GM04504 (cell line): ENCODE measurements at regions not wholly inside any gene's neighbourhood (a gene's known extent, or its start where the extent isn't known, plus 50 kb on each side); places are given as distances from the start of the nearest gene placed in this dataset.
A peak's percentile ranks its signal among the peaks of the same experiment; 100 is the strongest.
"Not testable (repeated sequence)": the region's sequence is repeated elsewhere in the genome, so short reads cannot be mapped to it uniquely, and the experiment has no call there.

Source experiments
- DNase-seq: peaks from one replicate; pipeline ENCODE4 v3.0.0-alpha.2; 2012; ENCODE audit warnings: low read depth

DNA sequence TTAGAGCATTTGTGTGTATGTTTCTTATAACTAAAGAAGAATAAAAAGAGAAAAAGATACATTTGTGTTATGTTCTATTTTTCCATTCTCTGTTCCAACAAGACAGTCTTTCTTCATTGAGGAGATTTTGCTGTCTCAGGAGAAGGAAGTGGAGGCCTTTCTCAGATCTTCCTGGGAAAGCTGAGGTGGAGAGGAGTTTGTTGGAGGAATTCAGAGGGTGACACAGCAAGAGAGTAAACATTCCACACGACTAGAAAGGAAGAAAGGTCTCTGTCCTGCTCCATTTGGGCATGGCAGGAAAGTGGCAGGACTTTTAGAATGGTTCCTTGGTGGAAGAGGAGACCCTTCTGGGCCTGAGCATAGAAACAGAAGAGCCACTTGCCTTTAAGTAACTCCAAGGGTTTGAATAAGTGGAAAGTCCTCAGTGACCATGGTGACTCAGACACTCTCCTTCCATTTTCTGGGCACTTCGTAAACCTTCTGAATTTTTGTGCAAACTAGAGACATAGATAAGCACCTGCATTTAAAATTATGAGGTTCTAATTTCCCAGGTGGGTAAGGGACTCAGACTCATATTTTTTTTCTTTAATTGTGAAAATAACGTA lies 52.3 kb upstream of the COL5A2 start:
- DNase-seq, result no peak

DNA sequence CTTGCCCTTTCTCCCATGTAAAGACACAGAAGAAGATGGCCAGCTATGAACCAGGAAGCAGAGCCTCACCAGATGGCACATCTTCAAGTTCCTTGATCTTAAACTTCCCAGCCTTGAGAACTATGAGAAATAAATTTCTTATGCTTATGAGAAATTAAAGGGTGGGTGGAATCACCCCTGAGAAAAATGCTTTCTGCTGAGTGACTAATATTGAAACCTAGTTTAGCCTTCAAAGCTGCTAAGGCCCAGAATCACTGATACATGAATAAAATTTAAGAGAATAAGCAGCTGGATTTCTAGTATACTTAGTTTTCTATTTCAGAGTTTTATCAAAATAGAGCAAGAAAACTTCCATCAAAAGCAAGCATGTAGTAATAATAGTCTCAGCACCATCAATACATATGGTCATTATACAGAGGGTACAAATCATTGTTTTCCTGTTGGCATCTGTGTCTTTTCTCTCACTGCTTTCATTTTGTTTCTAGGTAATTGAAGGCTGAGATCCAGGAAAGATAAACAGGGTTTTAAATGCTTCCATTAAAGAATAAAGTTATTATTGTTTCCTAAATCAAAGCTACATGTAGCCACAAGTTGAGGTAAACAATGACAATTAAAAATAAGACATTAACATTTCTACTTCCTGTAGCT lies 53.3 kb upstream of the COL5A2 start:
- DNase-seq, result no peak

DNA sequence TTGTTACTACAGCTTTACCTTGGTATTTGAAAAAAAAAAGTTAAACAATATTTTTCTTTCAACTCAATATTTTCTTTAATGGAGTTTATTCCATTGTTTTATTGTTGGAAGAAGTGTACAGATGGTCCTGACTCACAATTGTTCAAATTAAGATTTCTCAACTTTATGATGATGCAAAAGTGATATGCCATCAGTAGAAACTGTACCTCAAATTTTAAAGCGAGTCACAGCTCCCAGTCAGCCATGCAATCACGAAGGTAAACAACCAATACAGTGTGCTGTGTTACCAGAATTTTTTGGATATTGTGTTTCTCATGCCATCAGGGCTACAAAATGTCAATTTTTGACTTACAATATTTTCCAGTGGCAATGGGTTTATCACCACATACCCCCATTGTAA lies 54.0 kb upstream of the COL5A2 start:
- DNase-seq, result no peak

DNA sequence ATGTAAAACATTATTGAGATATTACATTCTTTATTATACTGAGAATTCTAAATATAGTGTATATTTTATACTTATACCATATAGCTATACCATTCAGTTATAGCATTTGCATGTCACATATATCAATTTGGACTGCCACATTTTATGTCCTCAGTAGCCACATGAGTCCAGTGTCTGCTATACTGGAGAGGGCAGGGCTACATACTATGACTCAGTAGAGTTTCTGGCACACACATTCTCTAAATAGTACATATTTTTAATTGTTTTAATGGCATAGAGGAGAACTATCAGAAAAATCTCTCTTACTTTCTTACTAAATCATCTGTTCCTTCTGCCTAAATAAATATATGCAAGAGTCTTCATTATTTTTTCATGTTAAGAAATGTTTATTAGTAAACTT lies 55.4 kb upstream of the COL5A2 start:
- no peak for DNase-seq

DNA sequence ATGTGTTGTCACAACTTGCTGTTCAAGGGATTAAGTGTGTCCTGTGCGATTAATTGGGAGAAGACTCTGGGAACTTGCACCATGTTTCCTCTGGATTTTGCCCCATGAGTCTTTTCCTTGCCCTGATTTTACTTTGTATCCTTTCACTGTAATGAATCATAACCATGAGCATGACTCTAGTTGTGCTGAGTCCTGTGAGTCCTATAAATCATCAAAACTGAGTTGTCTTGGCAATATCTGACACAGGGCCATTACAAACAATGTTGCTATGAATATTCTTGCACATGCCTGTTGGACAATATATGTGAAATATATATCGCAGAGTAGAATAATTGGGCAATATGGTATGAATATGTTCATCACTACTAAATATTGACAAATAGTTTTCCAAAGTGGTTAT lies 56.5 kb upstream of the COL5A2 start:
- DNase-seq, result no peak

DNA sequence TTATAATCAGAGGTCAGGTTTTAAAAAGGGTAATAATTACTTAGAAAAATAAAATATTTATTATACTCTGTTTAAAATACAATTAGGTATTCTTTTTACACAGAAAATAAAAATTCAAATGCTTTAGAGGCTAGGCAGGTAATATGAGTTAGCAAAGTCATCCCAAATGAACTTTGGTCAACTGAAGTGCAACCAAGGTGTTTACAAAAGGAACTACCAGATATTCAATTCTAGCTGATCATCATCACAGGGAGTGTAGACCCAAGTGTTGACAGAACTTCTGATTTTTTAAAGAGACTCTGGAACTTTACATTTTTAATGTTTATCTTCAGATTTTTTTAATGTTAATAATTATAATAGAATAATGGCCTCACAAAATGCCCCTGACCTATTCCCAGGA lies 59.3 kb upstream of the COL5A2 start:
- no peak for DNase-seq

DNA sequence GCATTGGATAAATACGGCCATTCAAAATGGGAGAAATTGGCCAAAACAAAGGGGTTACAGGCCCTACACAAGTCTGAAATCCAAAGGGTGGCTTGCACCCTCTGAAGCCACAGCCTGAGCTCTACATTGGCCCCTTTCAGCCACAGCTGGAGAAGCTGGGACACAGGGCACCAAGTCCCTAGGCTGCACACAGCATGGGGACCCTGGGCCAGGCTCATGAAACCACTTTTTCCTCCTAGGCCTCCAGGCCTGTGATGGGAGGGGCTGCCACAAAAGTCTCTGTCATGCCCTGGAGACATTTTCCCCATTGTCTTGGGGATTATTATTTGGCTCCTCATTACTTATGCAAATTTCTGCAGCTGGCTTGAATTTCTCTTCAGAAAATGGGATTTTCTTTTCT lies 64.3 kb upstream of the COL5A2 start:
- DNase-seq, result not testable (repeated sequence)

DNA sequence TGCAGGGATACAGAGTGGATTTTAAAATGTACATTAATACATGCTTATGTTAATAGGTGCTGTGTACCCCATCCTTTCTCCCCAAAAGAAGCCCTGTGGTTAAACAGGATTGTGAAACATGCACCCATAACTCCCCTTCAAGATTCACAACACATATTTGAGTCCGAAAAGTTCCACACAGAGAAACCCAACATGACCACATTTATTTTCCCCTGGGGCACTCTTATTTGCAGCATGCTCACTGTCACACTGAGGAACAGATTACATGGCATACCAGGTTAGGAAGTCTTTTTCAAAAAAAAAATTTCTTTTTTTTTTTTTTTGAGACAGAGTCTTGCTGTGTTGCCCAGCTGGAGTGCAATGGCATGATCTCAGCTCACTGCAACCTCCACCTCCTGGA lies 67.7 kb upstream of the COL5A2 start:
- no peak for DNase-seq

DNA sequence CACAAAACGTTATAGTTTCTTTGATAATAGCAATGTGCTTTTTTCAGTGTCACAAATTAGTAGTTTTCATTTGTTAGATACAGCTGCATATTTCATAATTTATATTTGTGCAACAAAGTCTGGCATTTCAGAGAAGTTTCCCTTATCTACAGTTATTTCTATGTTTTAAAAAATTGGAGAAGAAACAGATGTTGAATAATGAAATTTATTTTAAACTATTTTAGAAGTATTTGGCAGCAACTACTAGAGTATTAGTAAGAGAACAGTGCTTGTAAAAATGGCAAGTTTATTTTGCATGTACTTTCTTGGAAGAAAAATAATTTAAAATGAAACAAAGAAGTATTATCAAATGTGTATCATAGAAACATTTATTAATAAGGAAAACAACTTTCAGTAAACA lies 68.6 kb upstream of the COL5A2 start:
- DNase-seq, result no peak

DNA sequence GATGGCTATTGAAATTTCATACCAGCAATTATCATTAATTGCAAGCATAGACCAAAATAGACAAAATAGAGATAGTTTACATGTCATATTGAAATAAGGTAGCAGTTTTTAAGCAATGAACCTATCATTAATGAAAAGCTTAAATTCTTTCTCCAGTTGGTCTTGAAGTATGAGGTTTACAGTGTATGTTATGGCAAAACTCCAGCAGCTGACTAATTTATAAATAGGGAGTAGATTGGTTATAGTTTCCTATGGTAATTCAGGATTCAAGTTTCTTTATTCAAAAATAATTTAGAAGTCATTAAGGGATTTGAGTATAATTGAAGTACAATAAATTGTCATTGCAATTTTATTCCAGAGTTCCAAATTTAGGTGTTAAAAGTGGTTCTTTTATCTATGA lies 69.6 kb upstream of the COL5A2 start:
- no peak for DNase-seq

DNA sequence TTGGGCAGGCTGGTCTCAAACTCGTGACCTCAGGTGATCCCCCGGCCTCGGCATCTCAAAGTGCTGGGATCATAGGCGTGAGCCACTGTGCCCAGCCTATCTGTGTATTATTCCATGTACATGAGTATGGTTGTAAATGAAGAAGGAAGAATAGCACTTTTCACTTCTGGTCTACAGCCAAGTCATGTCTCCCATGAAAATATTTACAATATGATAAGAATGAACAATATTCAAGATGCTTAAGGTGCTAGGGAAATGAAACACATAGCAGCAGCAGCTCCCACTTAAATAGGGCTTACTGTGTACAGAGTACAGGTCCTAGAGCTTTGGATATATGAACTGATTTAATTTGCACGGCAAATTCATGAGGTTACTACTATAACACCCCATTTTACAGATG lies 70.3 kb upstream of the COL5A2 start:
- DNase-seq, result no peak

DNA sequence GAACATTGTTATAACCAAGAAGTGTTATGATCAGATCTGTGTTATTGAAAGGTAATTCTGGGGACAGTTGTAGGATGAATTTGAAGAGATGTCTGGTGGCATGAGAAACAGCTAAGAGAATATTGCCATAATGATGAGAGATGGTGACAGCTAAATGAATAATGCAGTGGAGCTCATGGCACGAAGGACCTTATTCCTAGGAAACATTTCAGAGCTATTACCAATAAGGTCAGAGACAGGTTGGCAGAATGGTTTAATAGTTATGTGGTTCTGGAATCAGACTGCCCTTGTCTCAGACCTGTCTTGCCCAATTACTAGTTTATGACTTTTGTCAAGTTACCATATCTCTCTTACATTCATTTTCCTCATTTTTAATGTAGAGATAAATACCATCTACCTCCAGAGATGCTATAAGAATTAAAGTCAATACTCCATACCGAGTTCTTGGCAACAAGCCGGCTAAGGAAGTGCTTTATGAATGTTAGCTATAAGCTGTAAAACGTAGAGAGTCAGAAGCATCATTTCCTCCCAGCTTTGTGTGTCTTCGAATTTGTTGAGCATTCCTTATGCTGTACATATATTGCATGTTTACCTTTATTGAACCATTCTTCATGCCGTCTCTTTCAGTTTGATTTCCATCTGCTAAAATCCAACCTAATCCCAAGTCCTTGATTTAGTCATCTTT lies 73.6 kb upstream of the COL5A2 start:
- no peak for DNase-seq

DNA sequence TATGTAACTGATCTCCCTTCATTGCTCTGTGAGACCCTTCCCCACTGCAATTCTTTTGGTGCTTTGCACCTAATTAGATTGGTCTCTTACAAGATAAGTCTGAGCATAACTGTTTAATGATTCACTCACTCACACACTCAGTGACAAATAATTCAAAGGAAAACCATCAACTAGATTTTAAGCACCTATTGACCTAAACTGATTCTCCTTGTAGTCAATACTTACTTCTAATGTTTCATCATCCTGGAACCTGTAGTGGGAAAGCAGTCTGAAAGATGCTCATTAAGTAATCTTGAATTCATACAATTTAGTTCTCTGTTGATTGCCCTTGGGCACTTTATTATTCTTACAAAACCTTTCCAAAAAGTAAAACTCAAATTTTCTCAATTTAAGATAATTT lies 74.3 kb upstream of the COL5A2 start:
- no peak for DNase-seq

DNA sequence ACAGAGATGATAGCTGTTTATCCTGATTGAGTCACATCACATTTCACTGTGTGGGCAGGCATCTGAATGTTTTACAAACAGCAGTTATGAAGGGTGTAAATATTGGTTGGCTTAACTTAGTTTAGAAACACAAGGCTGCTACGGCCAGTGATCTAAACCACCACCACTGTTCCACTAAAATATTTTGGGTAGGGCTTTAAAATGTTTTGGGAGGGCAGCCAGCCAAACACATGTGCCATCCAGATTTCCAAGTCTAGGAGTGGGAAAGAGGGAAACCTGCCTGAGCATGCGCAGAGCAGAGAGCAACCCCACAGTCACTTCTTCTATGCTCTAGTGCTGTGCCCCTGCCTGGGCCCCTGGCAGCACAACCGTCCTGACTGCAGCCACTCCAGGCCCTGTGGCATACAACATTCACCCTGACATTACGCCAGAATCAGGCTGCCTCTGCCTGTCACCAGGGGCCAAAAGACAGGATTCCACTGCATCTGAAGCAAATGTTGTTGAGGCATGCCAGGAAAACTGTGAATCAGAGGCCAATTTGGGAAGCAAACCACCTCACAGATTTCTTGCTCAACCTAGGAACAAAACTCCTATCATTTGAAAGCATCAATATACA lies 74.8 kb upstream of the COL5A2 start:
- peak; percentile 85 for DNase-seq

DNA sequence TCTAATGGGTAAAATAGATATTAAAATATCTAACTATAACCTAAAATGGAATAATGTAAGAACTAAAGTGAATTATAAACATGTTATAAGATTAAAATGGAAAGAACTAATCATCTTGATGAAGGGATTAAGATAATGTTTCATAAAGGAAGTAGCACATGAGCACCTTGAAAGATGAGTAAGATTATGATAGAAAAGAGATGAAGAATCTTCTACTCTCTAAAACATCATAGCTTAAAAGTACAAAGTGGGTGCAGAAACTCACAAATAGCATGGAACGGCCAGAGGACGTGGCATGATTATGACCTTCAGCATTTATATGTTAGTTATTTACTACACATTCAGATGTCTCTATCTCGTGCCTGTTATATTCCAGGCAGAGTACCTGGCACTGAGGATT lies 76.2 kb upstream of the COL5A2 start:
- no peak for DNase-seq

DNA sequence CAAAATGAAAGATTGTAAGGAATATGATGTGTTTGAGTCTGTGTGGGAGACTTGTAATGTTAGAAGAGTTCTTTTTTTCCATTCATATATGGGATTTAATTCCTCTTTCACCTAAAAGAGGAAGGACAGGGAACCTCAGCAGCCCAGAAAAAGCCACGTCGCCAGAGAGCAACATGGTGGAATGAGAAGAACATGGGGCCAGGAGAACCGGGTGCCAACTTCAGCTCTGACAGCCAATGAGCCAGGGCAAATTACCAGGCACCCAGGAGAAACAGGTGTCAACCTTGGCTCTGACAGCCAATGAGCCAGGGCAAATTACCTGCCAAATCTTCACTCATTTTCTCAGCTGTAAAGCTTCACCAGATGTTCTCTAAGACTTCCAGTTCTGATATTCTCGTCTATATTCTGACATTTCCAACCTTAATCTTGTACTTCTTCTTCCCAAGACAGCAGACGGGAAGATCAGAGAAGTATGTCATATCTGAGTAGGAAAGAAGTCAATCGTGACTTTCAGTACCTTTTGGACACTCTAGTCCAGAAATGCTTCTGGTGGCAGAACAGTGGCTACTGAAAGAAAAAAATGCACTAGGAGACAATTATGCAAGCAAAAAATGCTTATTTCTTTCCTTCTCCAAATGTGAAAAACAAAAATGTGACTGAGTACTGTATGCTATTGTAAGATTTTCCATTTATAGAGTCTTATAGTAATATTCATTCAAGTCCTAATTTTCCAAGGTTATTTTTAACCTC lies 79.2 kb upstream of the COL5A2 start:
- no peak for DNase-seq

DNA sequence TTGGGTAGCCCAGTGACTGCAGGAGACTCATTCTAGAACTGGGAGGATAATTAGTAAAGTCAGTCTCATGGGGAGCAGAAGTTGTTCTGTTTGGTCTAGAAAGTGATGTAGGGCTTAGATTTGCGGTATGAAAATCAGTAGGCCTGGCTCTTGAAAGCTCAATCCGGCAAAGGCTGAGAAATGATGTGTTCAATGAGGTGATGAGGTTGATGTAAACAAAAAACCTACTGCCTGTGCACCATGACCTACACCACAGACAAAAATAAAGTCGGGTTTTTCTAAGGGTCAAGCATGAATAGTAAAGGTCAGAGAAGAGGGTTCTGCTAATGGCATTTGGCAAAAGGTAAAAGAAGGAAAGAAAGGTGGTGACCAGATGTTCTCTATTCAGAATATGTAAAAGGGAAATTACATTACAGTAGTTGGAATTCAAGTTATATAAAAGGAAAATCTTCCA lies 80.8 kb upstream of the COL5A2 start:
- DNase-seq, result no peak

DNA sequence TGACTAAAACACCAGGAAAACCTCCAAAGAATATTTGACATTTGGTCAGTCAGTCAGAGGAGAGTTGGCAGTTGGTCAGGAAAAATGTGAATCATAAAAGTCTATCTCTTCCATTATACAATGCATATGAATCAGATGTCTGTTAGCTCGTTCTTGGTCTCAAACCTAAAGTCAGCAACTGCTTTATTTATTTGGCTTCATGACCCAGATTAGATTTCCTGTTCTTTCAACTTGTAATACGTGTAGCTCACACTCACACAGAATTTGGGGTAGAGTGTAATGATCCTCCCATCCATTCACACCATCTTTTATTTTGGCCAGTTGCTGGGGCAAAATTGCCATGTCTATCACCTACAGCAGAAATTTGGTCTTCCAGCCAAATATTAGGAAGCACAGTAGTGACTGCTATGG lies 81.9 kb upstream of the COL5A2 start:
- DNase-seq, result no peak

DNA sequence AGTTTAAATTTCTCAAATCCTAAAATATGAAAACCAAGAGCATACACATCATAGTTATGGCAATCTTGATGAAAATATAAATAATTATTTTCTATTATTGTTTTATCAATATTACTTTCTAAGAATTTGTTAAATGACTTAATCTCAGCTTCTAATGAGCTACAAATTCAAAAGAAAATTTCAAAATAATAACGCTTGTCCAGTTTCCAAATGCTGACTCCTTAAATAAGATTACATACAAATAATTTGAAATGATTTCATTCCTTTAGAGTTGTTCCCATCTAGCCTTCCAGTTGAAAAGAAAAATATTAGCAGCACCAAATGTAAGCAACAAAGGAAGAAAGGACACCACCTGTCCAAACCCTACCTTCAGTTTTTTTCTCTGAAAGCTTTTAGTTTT lies 82.4 kb upstream of the COL5A2 start:
- no peak for DNase-seq

DNA sequence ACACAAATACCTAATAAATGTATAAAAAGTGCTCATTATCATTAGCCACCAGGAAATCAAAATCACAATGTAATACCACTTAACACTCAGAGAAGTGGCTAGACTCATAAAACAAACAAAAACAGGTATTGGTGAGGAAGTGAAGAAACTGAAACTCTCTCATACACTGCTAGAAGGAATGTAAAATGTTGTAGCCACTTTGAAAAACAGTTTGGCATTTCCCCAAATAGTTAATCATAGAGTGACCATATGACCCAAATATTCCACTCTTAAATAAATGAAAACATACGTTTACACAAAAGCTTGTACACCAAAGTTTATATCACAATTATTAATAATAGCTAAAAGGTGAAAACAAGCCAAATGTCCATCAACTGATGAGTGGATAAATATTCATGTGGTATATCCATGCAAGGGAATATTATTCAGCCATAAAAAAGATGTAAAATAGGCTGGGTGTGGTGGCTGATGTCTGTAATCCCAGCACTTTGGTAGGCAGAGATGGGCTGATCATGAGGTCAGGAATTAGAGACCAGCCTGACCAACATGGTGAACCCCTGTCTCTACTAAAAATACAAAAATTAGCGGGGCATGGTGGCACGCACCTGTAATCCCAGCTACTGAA lies 86.2 kb upstream of the COL5A2 start:
- no peak for DNase-seq

DNA sequence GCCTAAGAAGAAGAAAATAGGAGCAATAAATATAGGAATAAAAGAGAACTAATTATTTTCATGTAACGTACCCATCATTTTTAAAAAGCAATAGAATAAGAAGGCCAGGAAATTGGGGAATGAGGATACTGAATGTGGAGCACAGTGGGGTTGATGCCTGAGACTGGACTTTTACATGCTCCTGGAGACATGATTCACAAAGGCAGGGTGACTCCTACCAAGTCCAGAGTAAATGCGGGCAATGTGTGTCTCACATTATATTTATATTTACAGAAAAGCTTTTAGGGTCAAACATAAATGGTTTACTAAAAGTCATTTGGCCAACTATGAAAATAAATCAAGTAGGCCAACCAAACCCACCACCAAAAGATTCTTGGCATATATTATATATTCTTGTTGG lies 87.9 kb upstream of the COL5A2 start:
- DNase-seq, result no peak

DNA sequence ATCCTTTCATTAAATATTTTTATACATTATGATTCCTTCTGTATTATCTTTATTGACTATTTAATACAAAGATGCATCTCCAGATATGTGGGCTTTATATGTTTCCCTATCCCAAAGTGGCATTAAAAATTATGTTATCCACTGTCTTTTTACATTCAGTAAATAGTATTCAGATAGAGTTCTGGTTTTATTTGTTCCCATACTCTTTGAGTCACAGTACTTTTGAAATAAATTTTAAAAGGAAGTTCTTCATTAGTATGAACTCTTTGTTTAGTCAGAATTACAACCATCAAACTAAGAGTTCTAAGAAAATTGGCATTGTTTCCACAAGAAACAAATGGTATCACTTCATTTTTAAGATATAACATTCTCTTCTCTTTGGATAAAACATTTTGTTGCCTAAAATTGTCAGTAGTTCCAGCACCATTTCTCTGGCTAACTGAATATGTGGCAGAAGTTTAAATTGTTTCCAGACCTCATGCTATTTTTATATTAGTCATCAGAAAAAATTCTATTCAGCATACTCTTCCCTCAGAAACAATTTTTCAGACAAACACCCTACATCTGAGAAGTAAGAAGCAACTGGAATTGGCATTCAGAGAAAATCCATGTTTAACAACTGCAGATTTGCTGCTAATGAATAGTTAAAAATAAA lies 88.5 kb upstream of the COL5A2 start:
- peak; percentile 71 for DNase-seq
